ENCODE measurements at regions not wholly inside any gene's neighbourhood (a gene's known extent, or its start where the extent isn't known, plus 50 kb on each side); places are given as distances from the start of the nearest gene placed in this dataset.

- Histone ChIP-seq H2AFZ (ENCODE audit: low read length) (no peak overlapping the region), H4K91ac (replicated peaks; ENCODE audit: insufficient read length, low read length) (no peak overlapping the region), H3K23ac (ENCODE audit: insufficient read length) (no peak overlapping the region), H4K20me1 (replicated peaks in 1 of 2; ENCODE audit: control insufficient read depth in 1 of 2, insufficient read depth in 2 of 2, low read length in 2 of 2) (no peaks in the 10 kb centered on the region), H4K8ac (ENCODE audit: extremely low read depth, insufficient read depth, low read length) (no peak overlapping the region), H3K36me3 (ENCODE audit: control insufficient read depth in 2 of 4, insufficient read depth in 4 of 4, low read length in 3 of 4) (no peaks in the 10 kb centered on the region; a peak in 1 of 8 replicates), H3K4ac (replicated peaks; ENCODE audit: insufficient read length, low read depth, low read length) (no peak overlapping the region), H2BK5ac (ENCODE audit: low read depth, low read length) (no peak overlapping the region), H2BK120ac (replicated peaks; ENCODE audit: low read depth, low read length) (no peak overlapping the region), H3K4me1 (replicated peaks in 1 of 4; ENCODE audit: control insufficient read depth in 3 of 4, insufficient read depth in 4 of 4, low read length in 3 of 4) (peaks cover 0 to 4% (median 2%) of the 10 kb centered on the region in 4 experiments; a peak in 2 of 7 replicates), H2AK5ac (ENCODE audit: low read depth, low read length) (no peak overlapping the region), H3K79me1 (ENCODE audit: low read depth, low read length) (no peaks in the 10 kb centered on the region), H3K23me2 (ENCODE audit: low read depth, low read length) (no peaks in the 10 kb centered on the region), H3K4me2 (ENCODE audit: insufficient read depth in 1 of 2, low read depth in 2 of 2, low read length in 2 of 2) (no peak overlapping the region), H3K18ac (ENCODE audit: extremely low read depth, low read length) (no peak overlapping the region), H3K14ac (ENCODE audit: insufficient read length) (no peak overlapping the region), H2BK20ac (ENCODE audit: low read length) (no peak overlapping the region), H4K5ac (ENCODE audit: insufficient read length, low read depth, low read length) (no peak overlapping the region), H3K79me2 (ENCODE audit: control insufficient read depth in 1 of 2, insufficient read depth in 2 of 2, low read length in 2 of 2) (no peaks in the 10 kb centered on the region), H2BK12ac (ENCODE audit: low read depth, low read length) (no peak overlapping the region), H2BK15ac (ENCODE audit: low read length) (no peak overlapping the region), H3K4me3 (ENCODE audit: extremely low read depth in 1 of 4, insufficient read depth in 2 of 4, low read depth in 3 of 4, low read length in 4 of 4) (no peak overlapping the region), H3K27ac (ENCODE audit: low read depth, low read length) (no peak overlapping the region), H3K9me3 (ENCODE audit: insufficient read depth in 2 of 2, low read depth in 1 of 2, low read length in 1 of 2) (no peaks in the 10 kb centered on the region), H3K27me3 (replicated peaks in 1 of 4; ENCODE audit: control insufficient read depth in 3 of 4, extremely low read depth in 1 of 4, insufficient read depth in 3 of 4, low read length in 3 of 4) (no peaks in the 10 kb centered on the region), H3K9ac (replicated peaks in 1 of 4; ENCODE audit: extremely low read depth in 1 of 4, low read depth in 3 of 4, low read length in 3 of 4) (no peak overlapping the region), H3K56ac (replicated peaks; ENCODE audit: insufficient read length, low read depth, low read length) (no peak overlapping the region)
- ChIA-PET CTCF (ENCODE audit: partially characterized antibody) (interaction anchor here (0.6 to 1.6 kb wide), 2 partner anchors 63 to 556 kb away, joined by 3 to 5 read pairs; no protein-coding TSS in a partner anchor), POLR2A (ENCODE audit: partially characterized antibody) (interaction anchor here (0.6 kb wide), 1 partner anchor 127 kb away, joined by 3 read pairs; no protein-coding TSS in a partner anchor)
- FAIRE-seq = no peak
- 94% methylated on average over 2 of the region's 2 CpGs; no CpG with 5 or more reads in 1 of the 2 experiments for WGBS, 2 experiments (ENCODE audit: extremely low coverage in 1 of 2, insufficient coverage in 1 of 2, insufficient read length in 1 of 2, insufficient replicate concordance in 2 of 2, low coverage in 1 of 2, low lambda C conversion rate in 2 of 2, missing lambda C conversion rate in 1 of 2)
- TF ChIP-seq NRF1 (IDR thresholded peaks at IDR 0.05; ENCODE audit: low read depth, low read length) (no peak), RXRA (IDR thresholded peaks at IDR 0.05; ENCODE audit: insufficient read depth, low read depth, low read length) (no peak)
- no peak for DNase-seq (ENCODE audit: low read depth in 1 of 2, low spot score in 2 of 2)
Measured at GRCh38 chr6:144715344-144715743, 430.2 kb downstream of the UTRN start.

Data from H1 (cell line).